GM12878 (cell line): ENCODE measurements at regions not wholly inside any gene's neighbourhood (a gene's known extent, or its start where the extent isn't known, plus 50 kb on each side); places are given as distances from the start of the nearest gene placed in this dataset.

Experiments used
- ATAC-seq: fragments of 200-7000 bp; cut with Tn5 transposase; 3 replicates; pipeline ENCODE4 v1.9.1; 2020; ENCODE audit warnings: mild to moderate bottlenecking, moderate library complexity
- BruUV-seq: library from RNA; stranded (reverse); fragments of 400-500 nt; replicated peaks from 2 replicates; lab custom pipeline; 2021; lab: Mats Ljungman, UMichigan
- CTCF ChIA-PET: fragments of 300-600 bp; sonication (Branson Sonifier 250); formaldehyde crosslinking; extraction: SDS; loops from one replicate; lab custom pipeline; 2021; ENCODE audit warnings: inconsistent platforms; lab: Yijun Ruan, JAX
- POLR2A ChIA-PET: fragments of 350-600 bp; formaldehyde crosslinking; extraction: SDS; loops from one replicate; lab custom pipeline; 2021; ENCODE audit warnings: inconsistent platforms; lab: Charles Lee
- RAD21 ChIA-PET: fragments of 300-600 bp; sonication (Branson Sonifier 250); formaldehyde crosslinking; loops from one replicate; lab custom pipeline; 2023; ENCODE audit warnings: antibody characterized with exemption; ENCODE audit not compliant: unreplicated experiment; lab: Charles Lee
- SMC1A ChIA-PET: fragments of 300-600 bp; sonication (Branson Sonifier 250); formaldehyde crosslinking; loops from one replicate; lab custom pipeline; 2023; ENCODE audit not compliant: unreplicated experiment, uncharacterized antibody; lab: Charles Lee
- DNase-seq: peaks from one replicate; pipeline ENCODE4 v3.0.0-alpha.2; 2011; ENCODE audit warnings: low read depth, low spot score
- FAIRE-seq: peaks from 3 replicates; lab custom pipeline; 2011; peaks lifted over from hg19 to GRCh38; lab: Jason Lieb, UNC
- H2AFZ ChIP-seq: 2 replicates; pipeline ENCODE4 v1.6.0; 2011; ENCODE audit warnings: low read depth, low read length, control low read depth; ENCODE audit not compliant: control insufficient read depth
- H3K27ac ChIP-seq: 2 replicates; pipeline ENCODE4 v1.5.1; 2011; ENCODE audit warnings: control low read depth; ENCODE audit not compliant: control insufficient read depth, insufficient read depth
- H3K27me3 ChIP-seq, 2 experiments: replicated peaks in 1 of 2; 2 replicates each; pipeline versions ENCODE4 v1.6.0 to v1.6.1; 2011; ENCODE audit warnings: low read length in 1 of 2; ENCODE audit not compliant: control insufficient read depth in 2 of 2, insufficient read depth in 2 of 2
- H3K36me3 ChIP-seq, 2 experiments: 2 replicates each; pipeline ENCODE4 v1.5.1; 2011; ENCODE audit warnings: low read length in 1 of 2; ENCODE audit not compliant: control insufficient read depth in 2 of 2, insufficient read depth in 2 of 2
- H3K4me1 ChIP-seq: 2 replicates; pipeline ENCODE4 v1.6.1; 2011; ENCODE audit warnings: mild to moderate bottlenecking, low read length, moderate library complexity, mixed read lengths; ENCODE audit not compliant: control insufficient read depth, insufficient read depth
- H3K4me2 ChIP-seq: 2 replicates; pipeline ENCODE4 v1.6.0; 2011; ENCODE audit warnings: control low read depth; ENCODE audit not compliant: control insufficient read depth, insufficient read depth
- H3K4me3 ChIP-seq: fragments of 200-600 bp; sonication (generic); 2 replicates; pipeline ENCODE4 v1.5.1; 2016
- H3K79me2 ChIP-seq: 2 replicates; pipeline ENCODE4 v1.6.0; 2011; ENCODE audit warnings: low read length; ENCODE audit not compliant: control insufficient read depth, insufficient read depth
- H3K9ac ChIP-seq: 2 replicates; pipeline ENCODE4 v1.8.0; 2011; ENCODE audit warnings: low read length, control low read depth, mixed read lengths; ENCODE audit not compliant: control insufficient read depth, insufficient read depth
- H3K9me3 ChIP-seq: replicated peaks from 3 replicates; pipeline ENCODE4 v1.5.1; 2011; ENCODE audit warnings: mild to moderate bottlenecking, low read length; ENCODE audit not compliant: control insufficient read depth, insufficient read depth
- H4K20me1 ChIP-seq: 2 replicates; pipeline ENCODE4 v1.6.0; 2011; ENCODE audit not compliant: control insufficient read depth, insufficient read depth
- CHD2 ChIP-seq: IDR thresholded peaks from 2 replicates; pipeline ENCODE4 v1.6.1; 2011; ENCODE audit warnings: low read depth, low read length, improper control_type of control experiment, borderline replicate concordance
- EED ChIP-seq: sonication (generic); IDR thresholded peaks from 2 replicates; pipeline ENCODE4 v1.6.1; 2016; ENCODE audit warnings: antibody characterized with exemption, low read depth
- ETV6 ChIP-seq, 2 experiments: fragments of 450-650 bp in 1 of 2; IDR thresholded peaks in 1 of 2; conservative IDR thresholded peaks in 1 of 2; 2 replicates each; pipeline ENCODE4 v1.6.1; 2014; ENCODE audit warnings: antibody characterized with exemption in 1 of 2, borderline replicate concordance in 1 of 2, low read depth in 1 of 2, mild to moderate bottlenecking in 1 of 2, moderate library complexity in 1 of 2
- NR2F1 ChIP-seq: fragments of 450-650 bp; conservative IDR thresholded peaks from 2 replicates; pipeline ENCODE4 v1.6.1; 2017; ENCODE audit warnings: mild to moderate bottlenecking
- SMC3 ChIP-seq: IDR thresholded peaks from 2 replicates; pipeline ENCODE4 v1.6.1; 2011; ENCODE audit warnings: low read length, improper control_type of control experiment, borderline replicate concordance
- SRF ChIP-seq, 2 experiments: IDR thresholded peaks; 2 replicates each; pipeline ENCODE4 v1.6.1; 2011; ENCODE audit warnings: low read depth in 2 of 2, low read length in 2 of 2, mild to moderate bottlenecking in 1 of 2, moderate library complexity in 1 of 2
- ZNF592 ChIP-seq: fragments of 450-650 bp; IDR thresholded peaks from 2 replicates; pipeline ENCODE4 v1.6.1; 2017; ENCODE audit warnings: mild to moderate bottlenecking, moderate library complexity
- ZZZ3 ChIP-seq: IDR thresholded peaks from 2 replicates; pipeline ENCODE4 v1.6.1; 2011; ENCODE audit warnings: low read depth; ENCODE audit not compliant: control insufficient read depth, insufficient read length
- WGBS: methylation state at CpG from one replicate; pipeline ENCODE4 v1.1.6; 2016; ENCODE audit warnings: low lambda C conversion rate; ENCODE audit not compliant: insufficient replicate concordance, insufficient coverage; ENCODE audit errors: missing lambda C conversion rate; 5-methylcytosine and 5-hydroxymethylcytosine counted together
- in situ Hi-C: fragments of 300-500 bp; cut with MboI; formaldehyde crosslinking; loops from 9 replicates; pipeline ENCODE4 v1.14.3; 2018; ENCODE audit warnings: mixed read lengths
- intact Hi-C: fragments of 100-400 bp; cut with micrococcal nuclease; formaldehyde crosslinking; loops from one replicate; pipeline ENCODE4 v1.14.2; 2022; ENCODE audit not compliant: unreplicated experiment
- TF ChIP-seq, protein P1 (sequence below): IDR thresholded peaks from 2 replicates; pipeline ENCODE4 v1.6.1; 2011; ENCODE audit warnings: mild to moderate bottlenecking, low read depth, low read length, moderate library complexity; ENCODE audit not compliant: insufficient replicate concordance

DNA sequence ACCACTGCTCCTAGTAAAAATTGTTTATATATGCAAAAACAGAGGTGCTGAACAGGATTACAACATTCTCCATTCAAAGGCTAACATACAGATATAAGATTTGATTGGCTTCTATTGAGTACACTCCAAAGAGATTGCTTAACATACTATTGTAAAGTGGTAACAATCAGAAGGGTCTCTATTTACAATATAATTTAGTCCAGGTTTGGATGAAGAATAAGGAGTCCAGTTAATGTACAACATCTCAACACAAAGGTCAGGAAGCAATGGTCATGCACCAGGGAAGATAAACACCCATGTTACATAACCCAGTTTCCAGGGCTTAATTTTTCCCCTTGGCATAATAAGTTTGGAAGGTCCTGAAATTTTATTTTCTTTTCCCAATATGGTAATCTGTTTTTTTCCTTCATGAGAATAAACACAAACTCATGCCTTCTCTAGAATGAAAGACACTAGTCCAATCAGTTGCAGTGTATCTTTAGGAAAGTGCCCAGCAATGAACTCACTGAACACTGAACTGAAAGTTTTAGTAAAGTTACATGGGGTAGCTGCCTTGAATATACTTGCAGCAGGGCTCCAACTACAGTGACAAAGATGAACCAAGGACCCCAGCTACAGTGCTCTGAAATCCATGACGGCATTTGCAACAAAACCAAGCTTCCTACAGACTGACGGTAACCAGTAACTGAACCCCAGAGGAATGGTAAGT lies 255.3 kb upstream of the GJE1 start:
- intact Hi-C loops (no loop called here), in situ Hi-C loops (no loop called here)
- ChIA-PET CTCF (interaction anchor here (1.5 kb wide), 1 partner anchor 9 kb away, joined by 4 read pairs; no protein-coding TSS in a partner anchor), RAD21 (no interaction called here), POLR2A (no interaction called here), SMC1A (no interaction called here)
- no peak overlapping the region for H3K27ac ChIP-seq
- DNase-seq (no peak), FAIRE-seq (no peak), ATAC-seq (no peak)
- H3K36me3 ChIP-seq = no peaks in the 10 kb centered on the region
- no peaks in the 10 kb centered on the region for H3K27me3 ChIP-seq
- no TSS peak for BruUV-seq
- no peaks in the 10 kb centered on the region for H4K20me1 ChIP-seq
- no peaks in the 10 kb centered on the region for H3K79me2 ChIP-seq
- H3K4me3 ChIP-seq = no peak overlapping the region
- H3K9ac ChIP-seq = no peak overlapping the region
- H3K9me3 ChIP-seq = no peaks in the 10 kb centered on the region
- H3K4me2 ChIP-seq = no peak overlapping the region
- no peak overlapping the region for H2AFZ ChIP-seq
- TF ChIP-seq ETV6 (conservative IDR thresholded peaks at IDR 0.05 in 1 of 2, IDR thresholded peaks at IDR 0.05 in 1 of 2; ENCODE audit: borderline replicate concordance in 1 of 2, low read depth in 1 of 2) (no peak), NR2F1 (no peak), CHD2 (no peak), SRF (IDR thresholded peaks at IDR 0.05; ENCODE audit: low read depth in 2 of 2, low read length in 2 of 2) (no peak), EED (no peak), SMC3 (no peak), ZNF592 (no peak), ZZZ3 (no peak)
- TF ChIP-seq, protein P1, sequence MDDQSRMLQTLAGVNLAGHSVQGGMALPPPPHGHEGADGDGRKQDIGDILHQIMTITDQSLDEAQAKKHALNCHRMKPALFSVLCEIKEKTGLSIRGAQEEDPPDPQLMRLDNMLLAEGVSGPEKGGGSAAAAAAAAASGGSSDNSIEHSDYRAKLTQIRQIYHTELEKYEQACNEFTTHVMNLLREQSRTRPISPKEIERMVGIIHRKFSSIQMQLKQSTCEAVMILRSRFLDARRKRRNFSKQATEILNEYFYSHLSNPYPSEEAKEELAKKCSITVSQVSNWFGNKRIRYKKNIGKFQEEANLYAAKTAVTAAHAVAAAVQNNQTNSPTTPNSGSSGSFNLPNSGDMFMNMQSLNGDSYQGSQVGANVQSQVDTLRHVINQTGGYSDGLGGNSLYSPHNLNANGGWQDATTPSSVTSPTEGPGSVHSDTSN = no peak
- 28% methylated on average over 2 of the region's 2 CpGs for WGBS
- H3K4me1 ChIP-seq = no peaks in the 10 kb centered on the region
